OCI-LY3 (cell line): ENCODE measurements at regions not wholly inside any gene's neighbourhood (a gene's known extent, or its start where the extent isn't known, plus 50 kb on each side); places are given as distances from the start of the nearest gene placed in this dataset.

Experiments used
- H2AFZ ChIP-seq: fragments of 200-600, 300-600 bp; shearing (Covaris generic); 2 replicates; pipeline ENCODE4 v1.6.0; 2014; ENCODE audit warnings: antibody characterized with exemption, low read depth, low read length
- H3K27ac ChIP-seq: fragments of 200-600, 300-600 bp; sonication (generic); 2 replicates; pipeline ENCODE4 v1.5.1; 2014; ENCODE audit warnings: mild to moderate bottlenecking, low read length, moderate library complexity, mixed read lengths
- H3K27me3 ChIP-seq: fragments of 200-600, 300-600 bp; sonication (generic); 2 replicates; pipeline ENCODE4 v1.6.1; 2014; ENCODE audit warnings: low read depth, low read length, mixed read lengths
- H3K36me3 ChIP-seq: fragments of 200-600, 300-600 bp; sonication (generic); replicated peaks from 2 replicates; pipeline ENCODE3; 2014; ENCODE audit warnings: low read depth, low read length, mixed read lengths
- H3K4me1 ChIP-seq: fragments of 300-600, 200-600 bp; sonication (generic); 2 replicates; pipeline ENCODE4 v1.6.1; 2014; ENCODE audit warnings: low read length, mixed read lengths
- H3K4me2 ChIP-seq: fragments of 200-600, 300-600 bp; sonication (generic); 2 replicates; pipeline ENCODE4 v1.6.1; 2014; ENCODE audit warnings: low read length, mixed read lengths
- H3K4me3 ChIP-seq: fragments of 300-600, 200-600 bp; sonication (generic); 2 replicates; pipeline ENCODE4 v1.5.1; 2014; ENCODE audit warnings: antibody characterized with exemption, mild to moderate bottlenecking, low read length, moderate library complexity
- H3K79me2 ChIP-seq: fragments of 300-600, 200-600 bp; shearing (Covaris generic); 2 replicates; pipeline ENCODE4 v1.6.1; 2014; ENCODE audit warnings: mild to moderate bottlenecking, low read length, mixed read lengths
- H3K9ac ChIP-seq: fragments of 300-600, 200-600 bp; shearing (Covaris generic); 2 replicates; pipeline ENCODE4 v1.6.0; 2014; ENCODE audit warnings: mild to moderate bottlenecking, low read length, moderate library complexity
- H3K9me3 ChIP-seq: fragments of 200-600, 300-600 bp; shearing (Covaris generic); 2 replicates; pipeline ENCODE4 v1.6.1; 2014; ENCODE audit warnings: low read length, mixed read lengths; ENCODE audit not compliant: insufficient read depth
- H4K20me1 ChIP-seq: fragments of 200-600, 300-600 bp; sonication (generic); 2 replicates; pipeline ENCODE4 v1.6.1; 2016; ENCODE audit warnings: low read length, mixed read lengths; ENCODE audit not compliant: insufficient read depth
- CTCF ChIP-seq: fragments of 200-600, 300-600 bp; sonication (generic); IDR thresholded peaks from 2 replicates; pipeline ENCODE4 v1.5.1; 2014; ENCODE audit warnings: antibody characterized with exemption, low read length, low read depth
- EZH2phosphoT487 ChIP-seq: fragments of 200-600 bp; shearing (Covaris generic); IDR thresholded peaks from 2 replicates; pipeline ENCODE4 v1.6.1; 2018; ENCODE audit warnings: antibody characterized with exemption, mixed run types, low read depth

- Histone ChIP-seq H3K4me1 (no peaks in the 10 kb centered on the region), H3K4me3 (no peak overlapping the region), H3K9ac (no peak overlapping the region), H3K4me2 (no peak overlapping the region), H3K36me3 (no peaks in the 10 kb centered on the region), H3K27ac (no peak overlapping the region), H4K20me1 (no peaks in the 10 kb centered on the region), H3K79me2 (no peaks in the 10 kb centered on the region), H3K9me3 (no peaks in the 10 kb centered on the region), H3K27me3 (no peaks in the 10 kb centered on the region), H2AFZ (0 out of 2 replicates have a peak overlapping the region, but pooled peaks have one; percentile 59)
- no peak for TF ChIP-seq EZH2phosphoT487
Measured at GRCh38 chr4:115675719-115676118, 562.3 kb upstream of the NDST4 start.

GRCh38 chr4:115674485-115674884, 561.1 kb upstream of the NDST4 start:
- H2AFZ ChIP-seq = no peak overlapping the region
- no peak overlapping the region for H3K4me2 ChIP-seq
- H3K4me3 ChIP-seq = no peak overlapping the region
- TF ChIP-seq CTCF = no peak
- no peak for TF ChIP-seq EZH2phosphoT487
- no peaks in the 10 kb centered on the region for H3K79me2 ChIP-seq
- H3K4me1 ChIP-seq = no peaks in the 10 kb centered on the region
- H3K27ac ChIP-seq = no peak overlapping the region
- H4K20me1 ChIP-seq = no peaks in the 10 kb centered on the region
- H3K27me3 ChIP-seq = no peaks in the 10 kb centered on the region
- H3K9me3 ChIP-seq = no peaks in the 10 kb centered on the region
- no peaks in the 10 kb centered on the region for H3K36me3 ChIP-seq
- no peak overlapping the region for H3K9ac ChIP-seq

- no peaks in the 10 kb centered on the region for H3K36me3 ChIP-seq
- no peaks in the 10 kb centered on the region for H3K4me1 ChIP-seq
- TF ChIP-seq EZH2phosphoT487 (no peak), CTCF (no peak)
- no peaks in the 10 kb centered on the region for H3K27me3 ChIP-seq
- no peak overlapping the region for H2AFZ ChIP-seq
- no peak overlapping the region for H3K4me2 ChIP-seq
- no peak overlapping the region for H3K27ac ChIP-seq
- no peaks in the 10 kb centered on the region for H3K79me2 ChIP-seq
- no peaks in the 10 kb centered on the region for H3K9me3 ChIP-seq
- no peak overlapping the region for H3K9ac ChIP-seq
- H4K20me1 ChIP-seq = no peaks in the 10 kb centered on the region
- no peak overlapping the region for H3K4me3 ChIP-seq
Measured at GRCh38 chr4:115671581-115671980, 558.2 kb upstream of the NDST4 start.

- Histone ChIP-seq H3K27ac (no peak overlapping the region), H3K36me3 (no peaks in the 10 kb centered on the region), H3K79me2 (no peaks in the 10 kb centered on the region), H3K4me1 (no peaks in the 10 kb centered on the region), H3K9ac (no peak overlapping the region), H3K27me3 (no peaks in the 10 kb centered on the region), H3K9me3 (no peaks in the 10 kb centered on the region), H2AFZ (no peak overlapping the region), H4K20me1 (no peaks in the 10 kb centered on the region), H3K4me2 (no peak overlapping the region), H3K4me3 (no peak overlapping the region)
- TF ChIP-seq EZH2phosphoT487 (no peak), CTCF (no peak)
Measured at GRCh38 chr4:115670930-115671329, 557.5 kb upstream of the NDST4 start.

GRCh38 chr4:115668396-115668795, 555.0 kb upstream of the NDST4 start:
- Histone ChIP-seq H2AFZ (no peak overlapping the region), H3K27me3 (no peaks in the 10 kb centered on the region), H3K4me3 (no peak overlapping the region), H3K9me3 (no peaks in the 10 kb centered on the region), H3K9ac (no peak overlapping the region), H3K4me1 (no peaks in the 10 kb centered on the region), H3K36me3 (no peaks in the 10 kb centered on the region), H3K79me2 (no peaks in the 10 kb centered on the region), H3K4me2 (no peak overlapping the region), H4K20me1 (no peaks in the 10 kb centered on the region), H3K27ac (no peak overlapping the region)
- no peak for TF ChIP-seq EZH2phosphoT487
- no peak for TF ChIP-seq CTCF
